Fibroblast of lung (primary cell): ENCODE measurements at regions not wholly inside any gene's neighbourhood (a gene's known extent, or its start where the extent isn't known, plus 50 kb on each side); places are given as distances from the start of the nearest gene placed in this dataset.

Source experiments
- CTCF ChIP-seq, 2 donors: IDR thresholded peaks in 1 of 2; conservative IDR thresholded peaks in 1 of 2; 1 replicate in 1 of 2; 2 replicates in 1 of 2; pipeline ENCODE4 v1.5.1; 2011 to 2012; ENCODE audit warnings: low read length in 2 of 2, control low read depth in 1 of 2, inconsistent platforms in 1 of 2, low read depth in 1 of 2, mild to moderate bottlenecking in 1 of 2
- EZH2 ChIP-seq: IDR thresholded peaks from 2 replicates; pipeline ENCODE4 v1.5.1; 2012; ENCODE audit warnings: low read length, control low read depth, mild to moderate bottlenecking; ENCODE audit errors: missing control alignments

GRCh38 chr3:34235096-34235495 lies 436.7 kb downstream of the PDCD6IP start:
- TF ChIP-seq CTCF (conservative IDR thresholded peaks at IDR 0.05 in 1 of 2, IDR thresholded peaks at IDR 0.05 in 1 of 2; ENCODE audit: low read depth in 1 of 2, low read length in 2 of 2) = no peak
- TF ChIP-seq EZH2 = no peak
